HepG2 (cell line): ENCODE measurements at regions not wholly inside any gene's neighbourhood (a gene's known extent, or its start where the extent isn't known, plus 50 kb on each side); places are given as distances from the start of the nearest gene placed in this dataset.

ENCODE experiments used
- ATAC-seq: fragments of 200-7000 bp; cut with Tn5 transposase; 3 replicates; pipeline ENCODE4 v1.9.1; 2020; ENCODE audit warnings: mild to moderate bottlenecking, moderate library complexity
- BruUV-seq: library from RNA; stranded (reverse); fragments of 400-500 nt; replicated peaks from 2 replicates; lab custom pipeline; 2021; lab: Mats Ljungman, UMichigan
- CTCF ChIA-PET: fragments of 300-600 bp; formaldehyde crosslinking; extraction: SDS; loops from one replicate; lab custom pipeline; 2021; ENCODE audit warnings: low total read pairs, inconsistent platforms, low intra/inter-chr PET ratio; lab: Yijun Ruan, JAX
- POLR2A ChIA-PET: fragments of 350-600 bp; sonication (Branson Sonifier 250); formaldehyde crosslinking; loops from one replicate; lab custom pipeline; 2020; ENCODE audit warnings: antibody characterized with exemption, inconsistent platforms; lab: Yijun Ruan, JAX
- DNase-seq: peaks from one replicate; pipeline ENCODE4 v3.0.0-alpha.2; 2015; ENCODE audit warnings: low spot score
- FAIRE-seq: peaks from 3 replicates; lab custom pipeline; 2011; peaks lifted over from hg19 to GRCh38; lab: Jason Lieb, UNC
- H2AFZ ChIP-seq: one replicate; pipeline ENCODE4 v1.6.1; 2011; ENCODE audit warnings: low read length, inconsistent platforms
- H3K27ac ChIP-seq: fragments of 300-600 bp; 3 replicates; pipeline ENCODE4 v1.8.0; 2011; ENCODE audit warnings: mixed run types, mild to moderate bottlenecking, mixed read lengths, low read length, inconsistent platforms; ENCODE audit not compliant: insufficient read depth; ENCODE audit errors: extremely low read length
- H3K27me3 ChIP-seq, 2 experiments: fragments of 200-600 bp in 1 of 2; 2 replicates in 1 of 2; 3 replicates in 1 of 2; pipeline versions ENCODE4 v1.6.0 to v1.8.0; 2011; ENCODE audit warnings: low read length in 2 of 2, mild to moderate bottlenecking in 2 of 2, moderate library complexity in 2 of 2, inconsistent platforms in 1 of 2; ENCODE audit not compliant: insufficient read depth in 2 of 2, control insufficient read depth in 1 of 2
- H3K36me3 ChIP-seq, 2 experiments: fragments of 200-600 bp in 1 of 2; replicated peaks in 1 of 2; 2 replicates in 1 of 2; 3 replicates in 1 of 2; pipeline versions ENCODE4 v1.5.1 to v1.8.0; 2011; ENCODE audit warnings: low read length in 2 of 2, inconsistent platforms in 1 of 2; ENCODE audit not compliant: insufficient read depth in 2 of 2, control insufficient read depth in 1 of 2
- H3K4me1 ChIP-seq: 2 replicates; pipeline ENCODE4 v1.5.1; 2012; ENCODE audit warnings: low read length, inconsistent platforms; ENCODE audit not compliant: insufficient read depth
- H3K4me2 ChIP-seq: 2 replicates; pipeline ENCODE4 v1.6.0; 2011; ENCODE audit warnings: low read depth, low read length, inconsistent platforms
- H3K4me3 ChIP-seq, 3 experiments: fragments of 200-600 bp in 1 of 3; sonication (generic), shearing (Covaris generic) in 1 of 3; replicated peaks in 1 of 3; 2 replicates each; pipeline ENCODE4 v1.5.1; 2011 to 2016; ENCODE audit warnings: low read length in 3 of 3, inconsistent platforms in 2 of 3, low read depth in 2 of 3, mild to moderate bottlenecking in 2 of 3, control low read depth in 1 of 3, mixed read lengths in 1 of 3; ENCODE audit not compliant: insufficient read depth in 1 of 3
- H3K79me2 ChIP-seq: one replicate; pipeline ENCODE4 v1.6.1; 2011; ENCODE audit warnings: low read length, inconsistent platforms; ENCODE audit not compliant: insufficient read depth
- H3K9ac ChIP-seq: 2 replicates; pipeline ENCODE4 v1.6.0; 2011; ENCODE audit warnings: mild to moderate bottlenecking, low read depth, low read length, inconsistent platforms; ENCODE audit not compliant: insufficient read depth
- H3K9me3 ChIP-seq: 2 replicates; pipeline ENCODE4 v1.5.1; 2012; ENCODE audit warnings: mild to moderate bottlenecking, low read length
- H4K20me1 ChIP-seq: 2 replicates; pipeline ENCODE4 v1.6.0; 2011; ENCODE audit warnings: inconsistent platforms, mild to moderate bottlenecking, low read length, moderate library complexity; ENCODE audit not compliant: insufficient read depth
- ELF1 ChIP-seq: sonication (generic); formaldehyde crosslinking; IDR thresholded peaks from 2 replicates; pipeline ENCODE4 v1.4.0; 2020; ENCODE audit warnings: missing genetic modification reagents
- SNAPC4 ChIP-seq: sonication (generic); formaldehyde crosslinking; IDR thresholded peaks from 2 replicates; pipeline ENCODE4 v1.4.0; 2020; ENCODE audit warnings: mild to moderate bottlenecking, missing genetic modification reagents
- ZBTB10 ChIP-seq: sonication (generic); formaldehyde crosslinking; IDR thresholded peaks from 2 replicates; pipeline ENCODE4 v1.4.0; 2020; ENCODE audit warnings: missing genetic modification reagents, borderline replicate concordance
- ZFP36L1 ChIP-seq: sonication (generic); formaldehyde crosslinking; IDR thresholded peaks from 2 replicates; pipeline ENCODE4 v1.8.0; 2022; ENCODE audit warnings: mild to moderate bottlenecking, missing genetic modification reagents, moderate library complexity
- ZNF572 ChIP-seq: sonication (generic); formaldehyde crosslinking; IDR thresholded peaks from 2 replicates; pipeline ENCODE4 v1.5.1; 2020; ENCODE audit warnings: mild to moderate bottlenecking, missing genetic modification reagents
- ZNF576 ChIP-seq: sonication (generic); formaldehyde crosslinking; IDR thresholded peaks from 2 replicates; pipeline ENCODE4 v1.4.0; 2020; ENCODE audit warnings: mild to moderate bottlenecking, missing genetic modification reagents
- ZNF704 ChIP-seq: sonication (generic); formaldehyde crosslinking; IDR thresholded peaks from 2 replicates; pipeline ENCODE4 v1.8.1; 2023; ENCODE audit warnings: mild to moderate bottlenecking, inconsistent platforms, moderate library complexity, missing genetic modification reagents, borderline replicate concordance
- ZNF740 ChIP-seq: sonication (generic); formaldehyde crosslinking; IDR thresholded peaks from 2 replicates; pipeline ENCODE4 v1.4.0; 2020; ENCODE audit warnings: missing genetic modification reagents
- ZNF790 ChIP-seq: sonication (generic); formaldehyde crosslinking; IDR thresholded peaks from 2 replicates; pipeline ENCODE4 v1.8.0; 2022; ENCODE audit warnings: missing genetic modification reagents, mild to moderate bottlenecking, borderline replicate concordance
- ZNF792 ChIP-seq: IDR thresholded peaks from 2 replicates; pipeline ENCODE4 v1.6.1; 2016
- ZNF800 ChIP-seq: sonication (generic); formaldehyde crosslinking; IDR thresholded peaks from 2 replicates; pipeline ENCODE4 v1.4.0; 2020; ENCODE audit warnings: missing genetic modification reagents
- WGBS: methylation state at CpG from one replicate; pipeline ENCODE4 v1.1.6; 2017; ENCODE audit warnings: low lambda C conversion rate; 5-methylcytosine and 5-hydroxymethylcytosine counted together
- in situ Hi-C: cut with HindIII; loops from 2 replicates; pipeline ENCODE4 v1.10.0; 2017; ENCODE audit warnings: low pct_unique_long_range_greater_than_20kb; ENCODE audit not compliant: extremely low pct_ligation_motif_present
- intact Hi-C: fragments of 100-400 bp; cut with micrococcal nuclease; formaldehyde crosslinking; loops from one replicate; pipeline ENCODE4 v1.10.0; 2022; ENCODE audit not compliant: unreplicated experiment

- TF ChIP-seq ZNF792 (CRISPR knock-in tag), result no peak
- no peak for TF ChIP-seq SNAPC4
- TF ChIP-seq ZNF740 (CRISPR knock-in tag), result no peak
Observed at GRCh38 chr4:84385203-84385602, 113.9 kb downstream of the NKX6-1 start (continued).

GRCh38 chr4:84384801-84385200 is 114.3 kb downstream of the NKX6-1 start:
- Histone ChIP-seq H3K4me1 (no peaks in the 10 kb centered on the region), H3K9me3 (no peaks in the 10 kb centered on the region), H3K36me3 (no peaks in the 10 kb centered on the region), H3K4me3 (no peak overlapping the region), H4K20me1 (no peaks in the 10 kb centered on the region), H3K79me2 (no peaks in the 10 kb centered on the region), H2AFZ (no peak overlapping the region), H3K4me2 (no peak overlapping the region), H3K27ac (no peak overlapping the region), H3K27me3 (no peaks in the 10 kb centered on the region), H3K9ac (no peak overlapping the region)
- ChIA-PET POLR2A (no interaction called here), CTCF (no interaction called here)
- ATAC-seq, result no peak
- no TSS peak for BruUV-seq
- no peak for DNase-seq
- in situ Hi-C loops (no loop called here), intact Hi-C loops (loop anchor here (1.0 kb wide), 1 partner anchor 24 kb away; no protein-coding TSS in a partner anchor)
- FAIRE-seq, result no peak
- 6% methylated on average over 1 of the region's 1 CpG for WGBS
- TF ChIP-seq ZNF572 (no peak), ELF1 (CRISPR knock-in tag) (no peak), ZFP36L1 (CRISPR knock-in tag) (no peak), ZNF790 (CRISPR knock-in tag) (no peak), ZNF576 (CRISPR knock-in tag) (no peak), ZNF800 (no peak), ZBTB10 (CRISPR knock-in tag) (no peak), ZNF704 (CRISPR knock-in tag) (no peak)
